Caco-2 (cell line): ENCODE measurements at regions not wholly inside any gene's neighbourhood (a gene's known extent, or its start where the extent isn't known, plus 50 kb on each side); places are given as distances from the start of the nearest gene placed in this dataset.

Experiments
- BruUV-seq: library from RNA; stranded (reverse); fragments of 400-500 nt; replicated peaks from 2 replicates; lab custom pipeline; 2021; lab: Mats Ljungman, UMichigan
- CTCF ChIA-PET: fragments of 300-600 bp; sonication (Branson Sonifier 250); formaldehyde crosslinking; loops from one replicate; lab custom pipeline; 2022; ENCODE audit warnings: antibody characterized with exemption; lab: Charles Lee
- POLR2A ChIA-PET: fragments of 300-600 bp; sonication (Branson Sonifier 250); formaldehyde crosslinking; loops from one replicate; lab custom pipeline; 2022; ENCODE audit warnings: antibody characterized with exemption; lab: Charles Lee
- DNase-seq, 2 experiments: peaks; one replicate each; pipeline versions ENCODE4 v3.0.0 to v3.0.0-alpha.2; 2020 to 2022
- H3K27me3 ChIP-seq: replicated peaks from 2 replicates; pipeline ENCODE4 v1.6.0; 2011; ENCODE audit warnings: low read length; ENCODE audit not compliant: control insufficient read depth, insufficient read depth
- H3K36me3 ChIP-seq: 2 replicates; pipeline ENCODE4 v1.5.1; 2011; ENCODE audit warnings: low read length; ENCODE audit not compliant: control insufficient read depth, insufficient read depth
- H3K4me1 ChIP-seq: fragments of 250-450 bp; sonication (Bioruptor Pico); 2 replicates; pipeline ENCODE4 v1.5.1; 2020; ENCODE audit warnings: mild to moderate bottlenecking
- H3K4me3 ChIP-seq: 2 replicates; pipeline ENCODE4 v1.5.1; 2011; ENCODE audit warnings: low read depth, mild to moderate bottlenecking, control low read depth, low read length
- H3K9me3 ChIP-seq: fragments of 250-450 bp; sonication (Bioruptor Pico); 2 replicates; pipeline ENCODE4 v1.5.1; 2020; ENCODE audit warnings: mild to moderate bottlenecking, moderate library complexity
- H3K27ac Mint-ChIP-seq: one replicate; pipeline ENCODE4 v1.8.0; 2022; ENCODE audit warnings: mixed read lengths; ENCODE audit not compliant: unreplicated experiment
- H3K27me3 Mint-ChIP-seq: one replicate; pipeline ENCODE4 v1.8.0; 2022; ENCODE audit warnings: mixed read lengths; ENCODE audit not compliant: insufficient read depth, unreplicated experiment
- H3K36me3 Mint-ChIP-seq: one replicate; pipeline ENCODE4 v1.8.0; 2022; ENCODE audit warnings: mild to moderate bottlenecking, mixed read lengths; ENCODE audit not compliant: insufficient read depth, unreplicated experiment
- H3K4me1 Mint-ChIP-seq: one replicate; pipeline ENCODE4 v1.8.0; 2022; ENCODE audit warnings: low read depth, mixed read lengths; ENCODE audit not compliant: unreplicated experiment
- H3K4me3 Mint-ChIP-seq: one replicate; pipeline ENCODE4 v1.8.0; 2022; ENCODE audit warnings: mild to moderate bottlenecking, moderate library complexity, mixed read lengths; ENCODE audit not compliant: unreplicated experiment
- H3K9me3 Mint-ChIP-seq: one replicate; pipeline ENCODE4 v1.8.0; 2022; ENCODE audit warnings: mixed read lengths; ENCODE audit not compliant: unreplicated experiment
- CTCF ChIP-seq, 2 experiments: fragments of 200-600 bp in 1 of 2; IDR thresholded peaks; 1 replicate in 1 of 2; 2 replicates in 1 of 2; pipeline versions ENCODE4 v1.5.1 to v1.8.0; 2011 to 2022; ENCODE audit warnings: antibody characterized with exemption in 1 of 2, control low read depth in 1 of 2, inconsistent platforms in 1 of 2, low read depth in 1 of 2, low read length in 1 of 2, mild to moderate bottlenecking in 1 of 2, moderate library complexity in 1 of 2; ENCODE audit not compliant: insufficient read depth in 1 of 2, severe bottlenecking in 1 of 2, unreplicated experiment in 1 of 2
- intact Hi-C: fragments of 100-400 bp; cut with micrococcal nuclease; formaldehyde crosslinking; loops from one replicate; pipeline ENCODE4 v1.10.0; 2022; ENCODE audit not compliant: unreplicated experiment

- ChIA-PET CTCF (no interaction called here), POLR2A (no interaction called here)
- DNase-seq = no peak
- no TSS peak for BruUV-seq
- H3K27me3 ChIP-seq = no peaks in the 10 kb centered on the region
- intact Hi-C loops = no loop called here
- H3K27me3 Mint-ChIP-seq = no peaks in the 10 kb centered on the region
- no peaks in the 10 kb centered on the region for H3K9me3 ChIP-seq
- no peaks in the 10 kb centered on the region for H3K36me3 Mint-ChIP-seq
- no peak for TF ChIP-seq CTCF (IDR thresholded peaks at IDR 0.05; ENCODE audit: insufficient read depth in 1 of 2, low read depth in 1 of 2, low read length in 1 of 2, severe bottlenecking in 1 of 2, unreplicated experiment in 1 of 2)
- no peak overlapping the region for H3K27ac Mint-ChIP-seq
- no peaks in the 10 kb centered on the region for H3K36me3 ChIP-seq
- no peak overlapping the region for H3K4me3 Mint-ChIP-seq
- H3K4me3 ChIP-seq = no peak overlapping the region
- H3K4me1 Mint-ChIP-seq = peaks cover 15% of the 10 kb centered on the region
- peaks cover 61% of the 10 kb centered on the region for H3K4me1 ChIP-seq
- H3K9me3 Mint-ChIP-seq = no peaks in the 10 kb centered on the region
Measured at GRCh38 chr18:22841840-22842239, 91.3 kb upstream of the RBBP8 start.

- Histone ChIP-seq H3K9me3 (no peaks in the 10 kb centered on the region), H3K4me3 (no peak overlapping the region), H3K36me3 (no peaks in the 10 kb centered on the region), H3K27me3 (no peaks in the 10 kb centered on the region), H3K4me1 (peaks cover 55% of the 10 kb centered on the region)
- Mint-ChIP-seq H3K4me3 (no peak overlapping the region), H3K9me3 (no peaks in the 10 kb centered on the region), H3K36me3 (no peaks in the 10 kb centered on the region), H3K4me1 (peaks cover 21% of the 10 kb centered on the region), H3K27ac (no peak overlapping the region), H3K27me3 (no peaks in the 10 kb centered on the region)
- intact Hi-C loops = no loop called here
- DNase-seq = no peak
- TF ChIP-seq CTCF (IDR thresholded peaks at IDR 0.05; ENCODE audit: insufficient read depth in 1 of 2, low read depth in 1 of 2, low read length in 1 of 2, severe bottlenecking in 1 of 2, unreplicated experiment in 1 of 2) = no peak
- BruUV-seq = no TSS peak
- POLR2A ChIA-PET = no interaction called here
- CTCF ChIA-PET = no interaction called here
Measured at GRCh38 chr18:22844190-22844589, 88.9 kb upstream of the RBBP8 start.

- Histone ChIP-seq H3K36me3 (no peaks in the 10 kb centered on the region), H3K27me3 (no peaks in the 10 kb centered on the region), H3K4me3 (no peak overlapping the region), H3K4me1 (peaks cover 53% of the 10 kb centered on the region), H3K9me3 (no peaks in the 10 kb centered on the region)
- Mint-ChIP-seq H3K27me3 (no peaks in the 10 kb centered on the region), H3K36me3 (no peaks in the 10 kb centered on the region), H3K27ac (no peak overlapping the region), H3K4me3 (no peak overlapping the region), H3K9me3 (no peaks in the 10 kb centered on the region), H3K4me1 (peaks cover 24% of the 10 kb centered on the region)
- BruUV-seq = no TSS peak
- ChIA-PET POLR2A (no interaction called here), CTCF (no interaction called here)
- DNase-seq = no peak
- intact Hi-C loops = no loop called here
- TF ChIP-seq CTCF (IDR thresholded peaks at IDR 0.05; ENCODE audit: insufficient read depth in 1 of 2, low read depth in 1 of 2, low read length in 1 of 2, severe bottlenecking in 1 of 2, unreplicated experiment in 1 of 2) = no peak
Measured at GRCh38 chr18:22844628-22845027, 88.5 kb upstream of the RBBP8 start.
